ENCODE measurements at regions not wholly inside any gene's neighbourhood (a gene's known extent, or its start where the extent isn't known, plus 50 kb on each side); places are given as distances from the start of the nearest gene placed in this dataset.
"Not testable (repeated sequence)": the region's sequence is repeated elsewhere in the genome, so short reads cannot be mapped to it uniquely, and the experiment has no call there.

DNA sequence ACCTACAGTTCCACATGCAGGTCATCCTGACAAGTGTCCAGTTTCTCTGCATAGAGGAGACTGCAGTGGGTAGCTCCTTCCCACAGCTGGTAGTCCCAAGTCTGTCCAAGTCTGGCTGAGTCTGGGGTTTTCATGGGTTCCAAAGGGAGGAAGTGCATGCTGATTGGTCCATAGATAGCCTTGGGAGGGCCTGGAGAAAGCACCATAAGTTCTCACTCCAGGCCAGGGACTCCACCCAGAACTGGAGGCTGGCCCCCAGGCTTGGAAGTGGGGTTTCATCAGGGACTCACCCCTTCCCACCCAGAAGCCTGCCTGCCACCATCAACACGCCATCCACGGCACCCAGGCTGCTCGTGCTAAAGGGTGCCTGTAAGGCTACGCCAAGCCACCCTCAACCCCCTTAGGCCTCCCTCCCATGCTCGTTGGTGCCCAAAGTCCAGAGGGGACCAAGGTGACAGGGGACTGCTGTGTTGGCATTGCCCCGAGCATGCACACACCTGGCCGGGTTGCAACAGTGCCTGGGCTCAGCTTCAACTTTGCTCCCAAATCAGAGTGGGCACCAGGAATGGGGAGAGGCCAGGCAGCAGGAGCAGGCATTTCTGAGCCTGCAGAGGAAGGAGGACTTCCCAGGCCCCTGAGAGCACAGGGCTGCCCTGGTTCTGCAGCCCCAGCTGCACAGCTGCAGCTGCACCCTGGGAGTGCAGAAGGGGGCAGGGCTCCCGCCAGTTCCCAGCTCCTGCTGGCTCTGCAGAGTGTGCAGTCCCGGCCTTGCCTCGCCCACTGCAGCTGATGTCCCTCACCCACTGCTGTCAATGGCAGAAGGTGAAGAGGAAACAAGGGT, 116.5 kb upstream of the MAP2 start:
- TF ChIP-seq, protein P1, sequence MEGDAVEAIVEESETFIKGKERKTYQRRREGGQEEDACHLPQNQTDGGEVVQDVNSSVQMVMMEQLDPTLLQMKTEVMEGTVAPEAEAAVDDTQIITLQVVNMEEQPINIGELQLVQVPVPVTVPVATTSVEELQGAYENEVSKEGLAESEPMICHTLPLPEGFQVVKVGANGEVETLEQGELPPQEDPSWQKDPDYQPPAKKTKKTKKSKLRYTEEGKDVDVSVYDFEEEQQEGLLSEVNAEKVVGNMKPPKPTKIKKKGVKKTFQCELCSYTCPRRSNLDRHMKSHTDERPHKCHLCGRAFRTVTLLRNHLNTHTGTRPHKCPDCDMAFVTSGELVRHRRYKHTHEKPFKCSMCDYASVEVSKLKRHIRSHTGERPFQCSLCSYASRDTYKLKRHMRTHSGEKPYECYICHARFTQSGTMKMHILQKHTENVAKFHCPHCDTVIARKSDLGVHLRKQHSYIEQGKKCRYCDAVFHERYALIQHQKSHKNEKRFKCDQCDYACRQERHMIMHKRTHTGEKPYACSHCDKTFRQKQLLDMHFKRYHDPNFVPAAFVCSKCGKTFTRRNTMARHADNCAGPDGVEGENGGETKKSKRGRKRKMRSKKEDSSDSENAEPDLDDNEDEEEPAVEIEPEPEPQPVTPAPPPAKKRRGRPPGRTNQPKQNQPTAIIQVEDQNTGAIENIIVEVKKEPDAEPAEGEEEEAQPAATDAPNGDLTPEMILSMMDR (IDR thresholded peaks at IDR 0.05; ENCODE audit: insufficient read depth, low read length): no peak
- no peak for DNase-seq (ENCODE audit: low read depth)
- no peak overlapping the region for H3K4me3 ChIP-seq (ENCODE audit: low read depth, low read length)

DNA sequence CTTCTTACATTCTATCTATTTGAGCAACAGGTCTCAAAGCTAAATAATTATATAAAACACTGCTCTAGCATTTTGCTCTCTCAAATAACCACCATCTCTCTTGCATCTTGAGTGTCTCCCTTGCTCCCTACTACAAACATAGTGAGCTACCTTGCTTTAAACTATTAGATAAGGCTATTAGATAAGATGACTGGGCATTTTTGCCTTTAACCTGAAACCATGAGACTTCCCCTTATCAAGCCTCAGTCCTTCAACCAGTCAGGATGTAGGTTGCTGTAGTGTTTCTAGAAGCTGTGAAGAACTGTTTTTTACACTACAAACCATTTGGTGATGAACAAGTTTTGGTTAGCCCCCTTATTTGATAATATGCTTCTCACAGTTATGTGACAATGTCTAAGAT, 115.4 kb upstream of the MAP2 start:
- H3K4me3 ChIP-seq (ENCODE audit: low read depth, low read length): no peak overlapping the region
- no peak for DNase-seq (ENCODE audit: low read depth)
- TF ChIP-seq, protein P1 (IDR thresholded peaks at IDR 0.05; ENCODE audit: insufficient read depth, low read length): no peak

DNA sequence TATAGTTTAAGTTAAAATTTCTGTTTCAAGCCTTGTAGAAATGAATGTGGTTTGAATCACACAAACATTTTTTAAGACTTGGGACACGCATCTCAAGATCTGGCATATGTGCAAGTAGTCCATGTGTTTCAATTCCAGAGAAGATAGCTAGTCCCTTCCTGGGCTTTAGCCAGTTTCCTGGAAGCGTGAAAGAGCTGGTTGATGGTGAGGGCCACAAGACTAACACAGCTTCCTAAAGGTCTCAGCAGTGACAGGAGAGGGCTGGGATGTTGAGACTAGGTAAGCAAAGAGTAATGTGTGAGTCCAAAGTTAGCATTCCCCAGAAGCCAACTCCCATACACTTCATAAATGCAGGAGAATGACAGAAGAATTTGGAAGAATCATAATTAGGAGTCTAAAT, 111.9 kb upstream of the MAP2 start:
- DNase-seq (ENCODE audit: low read depth): no peak
- TF ChIP-seq, protein P1 (IDR thresholded peaks at IDR 0.05; ENCODE audit: insufficient read depth, low read length): no peak
- H3K4me3 ChIP-seq (ENCODE audit: low read depth, low read length): no peak overlapping the region

DNA sequence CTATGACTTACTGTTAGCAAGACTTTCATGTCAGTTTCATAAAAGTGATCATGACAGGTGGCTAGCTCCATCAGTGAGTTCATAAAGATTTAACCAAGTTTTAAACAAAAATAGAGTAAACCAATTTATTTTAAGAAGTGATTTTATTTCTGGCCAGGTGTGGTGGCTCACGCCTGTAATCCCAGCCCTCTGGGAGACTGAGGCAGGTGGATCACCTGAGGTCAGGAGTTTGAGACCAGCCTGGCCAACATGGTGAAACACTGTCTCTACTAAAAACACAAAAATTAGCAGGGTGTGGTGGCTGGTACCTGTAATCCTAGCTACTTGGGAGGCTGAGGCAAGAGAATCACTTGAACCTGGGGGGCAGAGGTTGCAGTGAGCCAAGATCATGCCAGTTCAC, 111.4 kb upstream of the MAP2 start:
- H3K4me3 ChIP-seq (ENCODE audit: low read depth, low read length); DNase-seq (ENCODE audit: low read depth): not testable (repeated sequence)

DNA sequence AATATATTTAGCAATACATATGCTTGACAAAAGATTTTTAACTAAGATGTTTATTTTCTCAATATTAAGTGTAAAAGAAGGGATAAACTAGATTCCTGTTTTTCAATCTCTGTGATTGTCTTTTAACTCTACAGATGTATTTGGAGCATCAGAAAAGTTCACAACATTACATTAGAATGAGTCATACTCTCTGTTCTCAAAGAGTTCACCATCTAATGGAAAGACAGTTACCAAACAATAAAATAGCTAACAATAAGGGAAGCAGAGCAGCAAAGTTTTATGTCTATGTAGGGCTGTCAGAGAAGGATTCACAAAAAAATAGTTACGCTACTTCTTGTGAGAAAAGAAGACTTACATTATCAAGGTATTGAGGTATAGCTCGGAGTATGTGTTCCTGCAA, 109.2 kb upstream of the MAP2 start:
- DNase-seq (ENCODE audit: low read depth): no peak
- H3K4me3 ChIP-seq (ENCODE audit: low read depth, low read length): no peak overlapping the region
- TF ChIP-seq, protein P1 (IDR thresholded peaks at IDR 0.05; ENCODE audit: insufficient read depth, low read length): no peak

DNA sequence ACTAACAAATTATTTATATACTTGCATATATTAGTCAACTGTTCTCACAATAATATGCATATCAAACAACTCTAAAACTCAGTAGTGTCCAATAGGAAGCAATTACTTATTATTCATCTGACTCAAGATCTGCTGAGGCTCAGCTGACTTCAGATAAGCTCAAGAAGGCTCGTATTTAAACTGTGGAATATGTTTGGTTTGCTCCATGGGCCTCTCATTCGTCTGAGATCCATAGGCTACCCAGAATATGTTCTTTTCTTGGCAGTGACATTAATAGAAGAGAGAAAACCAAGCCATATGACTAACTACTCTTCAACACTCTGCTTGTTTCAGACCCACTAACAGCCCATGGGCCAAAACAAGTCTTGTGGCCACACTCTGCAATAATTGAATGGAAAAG, 107.7 kb upstream of the MAP2 start:
- no peak for DNase-seq (ENCODE audit: low read depth)
- TF ChIP-seq, protein P1 (IDR thresholded peaks at IDR 0.05; ENCODE audit: insufficient read depth, low read length): no peak
- no peak overlapping the region for H3K4me3 ChIP-seq (ENCODE audit: low read depth, low read length)

DNA sequence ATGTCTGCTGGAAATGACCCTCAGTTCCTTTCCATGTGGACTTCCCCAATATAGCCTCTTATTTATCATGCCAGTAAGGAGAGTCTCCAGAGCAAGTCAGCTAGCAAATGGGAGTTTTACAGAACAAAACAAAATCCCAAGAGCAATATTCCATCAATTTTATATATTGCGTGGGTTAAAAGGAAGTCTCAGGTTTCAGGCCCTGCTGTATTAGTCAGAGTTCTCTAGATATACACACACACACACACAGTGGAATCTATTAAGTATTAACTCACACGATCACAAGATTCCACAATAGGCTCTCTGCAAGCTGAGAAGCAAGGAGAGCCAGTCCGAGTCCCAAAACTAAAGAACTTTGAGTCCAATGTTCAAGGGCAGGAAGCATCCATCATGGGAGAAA, 102.8 kb upstream of the MAP2 start:
- H3K4me3 ChIP-seq (ENCODE audit: low read depth, low read length): no peak overlapping the region
- TF ChIP-seq, protein P1 (IDR thresholded peaks at IDR 0.05; ENCODE audit: insufficient read depth, low read length): no peak
- DNase-seq (ENCODE audit: low read depth): peak; percentile 45

Data from fibroblast of the aortic adventitia (primary cell).